Uterus (tissue), 3 donors: ENCODE measurements at regions not wholly inside any gene's neighbourhood (a gene's known extent, or its start where the extent isn't known, plus 50 kb on each side); places are given as distances from the start of the nearest gene placed in this dataset.

Experiments used
- DNase-seq, 2 donors: peaks; one replicate each; pipeline ENCODE4 v3.0.0-alpha.2; 2019 to 2020
- H3K27ac ChIP-seq, 2 donors: fragments of 200-600 bp; sonication (generic); 1 replicate in 1 of 2; 2 replicates in 1 of 2; pipeline ENCODE4 v1.5.1; 2016 to 2018
- H3K27me3 ChIP-seq, 2 donors: fragments of 200-600 bp; sonication (generic); one replicate each; pipeline ENCODE4 v1.5.1; 2018 to 2019; ENCODE audit warnings: control low read depth in 1 of 2
- H3K36me3 ChIP-seq, 2 donors: fragments of 200-600 bp; sonication (generic); one replicate each; pipeline ENCODE4 v1.5.1; 2019; ENCODE audit warnings: control low read depth in 1 of 2
- H3K4me1 ChIP-seq, 2 donors: fragments of 200-600 bp; sonication (generic); one replicate each; pipeline ENCODE4 v1.5.1; 2018 to 2019; ENCODE audit warnings: control low read depth in 1 of 2
- H3K4me3 ChIP-seq, 2 donors: fragments of 200-600 bp; sonication (generic); 1 replicate in 1 of 2; 2 replicates in 1 of 2; pipeline ENCODE4 v1.5.1; 2018 to 2019; ENCODE audit warnings: mild to moderate bottlenecking in 1 of 2
- H3K9me3 ChIP-seq, 2 donors: fragments of 200-600 bp; sonication (generic); one replicate each; pipeline ENCODE4 v1.5.1; 2019; ENCODE audit warnings: control low read depth in 1 of 2
- CTCF ChIP-seq, 4 experiments: fragments of 200-600 bp in 2 of 4; fragments of 450-650 bp in 2 of 4; sonication (generic) in 2 of 4; IDR thresholded peaks; one replicate each; pipeline ENCODE4 v1.5.1; 2016 to 2019; ENCODE audit warnings: antibody characterized with exemption in 4 of 4, mild to moderate bottlenecking in 2 of 4, moderate library complexity in 1 of 4
- POLR2A ChIP-seq, 2 donors: fragments of 450-650 bp; IDR thresholded peaks; one replicate each; pipeline ENCODE4 v1.6.1; 2016; ENCODE audit warnings: antibody characterized with exemption in 2 of 2, mild to moderate bottlenecking in 1 of 2, moderate library complexity in 1 of 2
- intact Hi-C: fragments of 100-400 bp; cut with DNase I; formaldehyde crosslinking; loops from one replicate; pipeline ENCODE4 v1.15.1; 2023; ENCODE audit warnings: low total_unique reads
- donor health status: DM: yes; HTN: yes; CAD: no.

GRCh38 chr9:20197976-20198685, 409.3 kb upstream of the SLC24A2 start:
- Histone ChIP-seq H3K4me3 (no peak overlapping the region), H3K4me1 (no peaks in the 10 kb centered on the region), H3K9me3 (peaks cover 0 to 4% of the 10 kb centered on the region in 2 donors), H3K27ac (no peak overlapping the region), H3K36me3 (no peaks in the 10 kb centered on the region), H3K27me3 (no peaks in the 10 kb centered on the region)
- DNase-seq = no peak
- TF ChIP-seq CTCF (IDR thresholded peaks at IDR 0.05) (no peak), POLR2A (IDR thresholded peaks at IDR 0.05) (no peak)
- intact Hi-C loops = no loop called here

- Histone ChIP-seq H3K4me1 (no peaks in the 10 kb centered on the region), H3K4me3 (no peak overlapping the region), H3K27me3 (no peaks in the 10 kb centered on the region), H3K9me3 (peaks cover 0 to 4% of the 10 kb centered on the region in 2 donors), H3K27ac (no peak overlapping the region), H3K36me3 (no peaks in the 10 kb centered on the region)
- DNase-seq = no peak
- no peak for TF ChIP-seq CTCF (IDR thresholded peaks at IDR 0.05)
- intact Hi-C loops = no loop called here
Measured at GRCh38 chr9:20191228-20191840, 402.5 kb upstream of the SLC24A2 start.

- no peaks in the 10 kb centered on the region for H3K9me3 ChIP-seq
- H3K27ac ChIP-seq = no peak overlapping the region
- TF ChIP-seq CTCF (IDR thresholded peaks at IDR 0.05) (no peak), POLR2A (IDR thresholded peaks at IDR 0.05) (no peak)
- no peaks in the 10 kb centered on the region for H3K27me3 ChIP-seq
- H3K4me1 ChIP-seq = no peaks in the 10 kb centered on the region
- no peak overlapping the region for H3K4me3 ChIP-seq
- DNase-seq = no peak
- H3K36me3 ChIP-seq = no peaks in the 10 kb centered on the region
- intact Hi-C loops = no loop called here
Measured at GRCh38 chr9:20189871-20190270, 401.0 kb upstream of the SLC24A2 start.

GRCh38 chr9:20188616-20189369, 400.0 kb upstream of the SLC24A2 start:
- Histone ChIP-seq H3K4me3 (no peak overlapping the region), H3K9me3 (no peaks in the 10 kb centered on the region), H3K36me3 (no peaks in the 10 kb centered on the region), H3K4me1 (no peaks in the 10 kb centered on the region), H3K27ac (no peak overlapping the region), H3K27me3 (no peaks in the 10 kb centered on the region)
- DNase-seq = no peak
- intact Hi-C loops = no loop called here
- no peak for TF ChIP-seq POLR2A (IDR thresholded peaks at IDR 0.05)
- no peak for TF ChIP-seq CTCF (IDR thresholded peaks at IDR 0.05)

GRCh38 chr9:20187318-20187717, 398.5 kb upstream of the SLC24A2 start:
- Histone ChIP-seq H3K27me3 (no peaks in the 10 kb centered on the region), H3K9me3 (no peaks in the 10 kb centered on the region), H3K4me1 (no peaks in the 10 kb centered on the region), H3K4me3 (no peak overlapping the region), H3K36me3 (no peaks in the 10 kb centered on the region), H3K27ac (no peak overlapping the region)
- TF ChIP-seq POLR2A (IDR thresholded peaks at IDR 0.05) = no peak
- no peak for TF ChIP-seq CTCF (IDR thresholded peaks at IDR 0.05)
- DNase-seq = no peak
- intact Hi-C loops = no loop called here
